Nephron progenitor cell (in vitro differentiated cells): ENCODE measurements at regions not wholly inside any gene's neighbourhood (a gene's known extent, or its start where the extent isn't known, plus 50 kb on each side); places are given as distances from the start of the nearest gene placed in this dataset.

Source experiments
- DNase-seq: peaks from one replicate; pipeline ENCODE4 v3.0.0; 2021
- H3K27ac Mint-ChIP-seq: 2 replicates; pipeline ENCODE4 v1.8.0; 2021; ENCODE audit warnings: mild to moderate bottlenecking, moderate library complexity, mixed read lengths
- H3K27me3 Mint-ChIP-seq: 2 replicates; pipeline ENCODE4 v1.8.0; 2021; ENCODE audit warnings: mild to moderate bottlenecking, low read depth, mixed read lengths; ENCODE audit not compliant: poor library complexity
- H3K36me3 Mint-ChIP-seq: 2 replicates; pipeline ENCODE4 v1.8.0; 2021; ENCODE audit warnings: low read depth, mixed read lengths
- H3K4me1 Mint-ChIP-seq: 2 replicates; pipeline ENCODE4 v1.8.0; 2021; ENCODE audit warnings: mixed read lengths
- H3K4me3 Mint-ChIP-seq: 2 replicates; pipeline ENCODE4 v1.8.0; 2021; ENCODE audit warnings: mild to moderate bottlenecking, moderate library complexity, mixed read lengths
- H3K9me3 Mint-ChIP-seq: 2 replicates; pipeline ENCODE4 v1.8.0; 2021; ENCODE audit warnings: mild to moderate bottlenecking, moderate library complexity, mixed read lengths
- CTCF ChIP-seq: fragments of 200-600 bp; sonication (generic); IDR thresholded peaks from 2 replicates; pipeline ENCODE4 v1.5.0; 2021; ENCODE audit warnings: antibody characterized with exemption

- TF ChIP-seq CTCF: no peak
- Mint-ChIP-seq H3K4me1 (peaks cover 20% of the 10 kb centered on the region), H3K27me3 (peaks cover 17% of the 10 kb centered on the region), H3K27ac (no peak overlapping the region), H3K36me3 (no peaks in the 10 kb centered on the region), H3K9me3 (no peaks in the 10 kb centered on the region), H3K4me3 (no peak overlapping the region)
- no peak for DNase-seq
These were observed 73.3 kb upstream of the OTOS start for GRCh38 chr2:240213476-240214421.

- no peaks in the 10 kb centered on the region for H3K9me3 Mint-ChIP-seq
- peaks cover 20% of the 10 kb centered on the region for H3K4me1 Mint-ChIP-seq
- H3K27ac Mint-ChIP-seq: no peak overlapping the region
- no peak overlapping the region for H3K4me3 Mint-ChIP-seq
- DNase-seq: no peak
- peaks cover 28% of the 10 kb centered on the region for H3K27me3 Mint-ChIP-seq
- no peaks in the 10 kb centered on the region for H3K36me3 Mint-ChIP-seq
- TF ChIP-seq CTCF: no peak
These were observed 74.6 kb upstream of the OTOS start for GRCh38 chr2:240214790-240215675.

DNA sequence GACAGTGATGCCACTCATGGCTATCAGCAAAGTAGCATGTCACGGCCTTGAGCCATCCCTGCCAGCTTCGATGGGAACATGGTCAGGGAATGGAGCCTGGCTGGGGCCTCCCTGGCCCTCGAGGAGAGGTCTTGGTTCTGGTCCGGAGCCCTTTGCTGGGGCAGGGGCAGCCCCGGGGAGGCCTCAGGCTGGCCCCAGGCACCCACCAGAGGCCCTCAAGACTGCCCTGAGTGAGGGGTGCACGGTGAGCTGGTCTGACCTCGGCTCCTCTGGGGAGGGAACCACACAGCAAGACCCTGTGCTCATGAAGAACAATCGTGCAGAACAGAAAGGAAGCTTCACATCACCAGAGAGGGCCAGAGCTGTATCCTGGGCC lies 75.2 kb upstream of the OTOS start:
- H3K27ac Mint-ChIP-seq: no peak overlapping the region
- H3K4me3 Mint-ChIP-seq: no peak overlapping the region
- no peak for DNase-seq
- peaks cover 20% of the 10 kb centered on the region for H3K4me1 Mint-ChIP-seq
- H3K36me3 Mint-ChIP-seq: no peaks in the 10 kb centered on the region
- H3K9me3 Mint-ChIP-seq: no peaks in the 10 kb centered on the region
- peaks cover 28% of the 10 kb centered on the region for H3K27me3 Mint-ChIP-seq
- no peak for TF ChIP-seq CTCF

- Mint-ChIP-seq H3K27me3 (peaks cover 24% of the 10 kb centered on the region), H3K9me3 (no peaks in the 10 kb centered on the region), H3K4me1 (peaks cover 20% of the 10 kb centered on the region), H3K27ac (no peak overlapping the region), H3K36me3 (no peaks in the 10 kb centered on the region), H3K4me3 (no peak overlapping the region)
- DNase-seq: no peak
- TF ChIP-seq CTCF: no peak
These were observed 75.7 kb upstream of the OTOS start for GRCh38 chr2:240216167-240216566.

DNA sequence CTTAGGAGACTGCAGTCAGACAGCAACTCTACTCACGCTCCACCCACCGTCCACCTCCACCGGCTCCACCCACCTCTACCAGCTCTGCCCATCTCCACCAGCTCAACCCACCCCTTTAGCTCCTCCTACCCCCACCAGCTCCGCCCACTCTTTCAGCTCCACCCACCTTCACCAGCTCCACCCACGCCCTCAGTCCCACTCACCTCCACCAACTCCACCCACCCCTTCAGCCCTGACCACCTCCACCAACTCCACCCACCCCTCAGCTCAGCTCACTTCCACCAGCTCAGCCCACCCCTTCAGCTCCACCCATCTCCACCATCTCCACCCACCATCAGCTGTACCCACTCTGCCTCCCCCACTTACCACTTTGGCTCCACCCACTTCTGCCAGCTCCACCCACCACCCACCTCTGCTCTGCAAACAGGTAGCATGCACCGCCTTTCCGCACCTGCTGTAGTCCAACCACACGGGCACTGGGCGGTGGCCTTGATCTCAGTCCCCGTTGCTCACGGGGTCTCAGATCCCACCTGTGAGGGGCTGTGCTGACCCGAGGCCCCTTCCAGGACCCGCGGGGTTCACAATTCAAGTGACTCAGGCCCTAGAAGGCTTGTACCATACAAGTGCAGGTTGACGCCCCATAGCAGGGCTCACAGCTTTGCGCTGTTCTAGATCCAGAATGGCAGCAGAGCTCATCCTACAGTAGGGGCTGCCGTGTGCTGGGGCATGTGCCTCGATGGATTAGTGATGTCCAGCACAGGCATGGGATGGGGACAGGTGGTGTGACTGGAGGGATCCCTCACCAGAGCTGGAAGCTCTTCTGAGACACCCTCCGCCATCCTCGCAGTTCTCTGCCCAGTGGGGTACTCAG lies 77.2 kb upstream of the OTOS start:
- Mint-ChIP-seq H3K36me3 (no peaks in the 10 kb centered on the region), H3K27me3 (peaks cover 23% of the 10 kb centered on the region), H3K9me3 (peaks cover 9% of the 10 kb centered on the region), H3K27ac (no peak overlapping the region), H3K4me1 (peaks cover 12% of the 10 kb centered on the region), H3K4me3 (no peak overlapping the region)
- no peak for TF ChIP-seq CTCF
- DNase-seq: no peak
